SW480 (cell line): ENCODE measurements at regions not wholly inside any gene's neighbourhood (a gene's known extent, or its start where the extent isn't known, plus 50 kb on each side); places are given as distances from the start of the nearest gene placed in this dataset.

ENCODE experiments used
- DNase-seq: peaks from one replicate; pipeline ENCODE4 v3.0.0-alpha.2; 2016; ENCODE audit warnings: low spot score

GRCh38 chr2:12027136-12027535 lies 280.7 kb downstream of the LPIN1 start:
- no peak for DNase-seq

DNA sequence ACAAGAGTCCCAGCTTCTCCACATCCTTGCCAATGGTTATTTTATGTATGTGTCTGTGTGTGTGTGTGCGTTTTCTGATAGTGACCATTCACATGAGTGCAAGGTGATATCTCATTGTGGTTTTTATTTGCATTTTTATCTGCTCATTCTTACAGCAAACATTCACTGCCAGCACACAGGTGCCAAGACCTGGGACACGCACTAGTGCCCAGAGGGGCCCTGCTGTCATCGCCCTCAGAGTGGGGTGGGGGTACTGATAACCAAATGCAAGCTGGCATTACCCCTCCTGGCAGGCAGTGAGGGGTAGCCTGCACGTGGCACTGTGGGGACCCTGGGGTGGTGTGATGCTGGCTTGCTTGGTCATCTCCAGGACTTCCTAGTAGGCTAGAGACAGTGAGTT lies 285.4 kb downstream of the LPIN1 start:
- DNase-seq, result no peak

DNA sequence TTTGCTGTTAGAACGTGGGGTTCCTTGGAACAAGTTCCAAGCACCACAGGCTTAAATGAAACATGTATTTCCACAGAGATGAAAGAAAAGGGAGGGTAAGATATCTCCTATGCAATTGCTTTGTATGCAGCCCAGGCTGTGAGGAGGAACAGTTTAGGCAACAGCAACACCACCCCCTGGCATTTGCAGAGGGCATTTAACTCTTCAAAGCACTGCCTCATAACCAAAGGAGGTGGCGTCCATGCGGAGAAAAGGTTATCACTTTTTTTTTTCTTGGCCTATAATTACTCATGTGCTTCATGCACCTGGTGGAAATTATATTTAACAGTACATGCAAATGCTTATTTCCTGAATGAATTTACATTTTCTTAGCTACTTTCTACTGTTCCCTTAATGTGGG lies 286.0 kb downstream of the LPIN1 start:
- peak; percentile 17 for DNase-seq

DNA sequence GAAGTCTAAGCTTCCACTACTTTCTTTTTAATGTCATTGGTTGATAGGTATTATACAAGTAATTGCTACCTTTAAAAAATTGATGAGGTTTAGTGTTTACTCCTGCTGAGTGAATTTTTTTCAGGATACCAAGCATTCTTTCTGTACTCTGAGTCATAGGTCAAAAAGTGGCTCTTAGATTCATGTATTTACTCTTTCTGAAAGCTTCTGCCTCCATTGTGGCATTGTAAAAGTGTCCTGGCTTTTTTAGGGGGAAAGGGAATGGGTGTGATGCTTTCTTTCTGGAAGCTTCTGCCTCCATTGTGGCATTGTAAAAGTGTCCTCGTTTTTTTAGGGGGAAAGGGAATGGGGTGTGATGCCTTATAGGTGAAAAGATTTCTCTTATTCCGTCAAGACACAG lies 286.5 kb downstream of the LPIN1 start:
- no peak for DNase-seq

DNA sequence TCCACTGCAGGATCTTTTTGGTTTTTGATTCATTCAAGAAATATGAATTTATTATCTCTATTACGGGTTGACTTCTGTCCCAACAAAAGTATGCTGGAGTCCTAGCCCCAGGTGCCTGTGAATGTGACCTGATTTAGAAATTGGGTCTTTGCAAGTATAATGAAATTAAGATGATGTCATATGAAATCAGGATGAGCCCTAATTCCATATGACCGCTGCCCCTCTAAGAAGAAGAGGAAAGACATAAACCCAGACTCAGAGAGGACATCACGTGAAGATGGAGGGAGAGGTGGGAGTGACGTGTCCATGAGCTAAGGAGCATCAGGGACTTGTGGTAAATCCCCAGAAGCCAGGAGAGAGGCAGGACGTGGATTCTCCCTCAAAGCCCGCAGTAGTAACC lies 287.1 kb downstream of the LPIN1 start:
- no peak for DNase-seq

DNA sequence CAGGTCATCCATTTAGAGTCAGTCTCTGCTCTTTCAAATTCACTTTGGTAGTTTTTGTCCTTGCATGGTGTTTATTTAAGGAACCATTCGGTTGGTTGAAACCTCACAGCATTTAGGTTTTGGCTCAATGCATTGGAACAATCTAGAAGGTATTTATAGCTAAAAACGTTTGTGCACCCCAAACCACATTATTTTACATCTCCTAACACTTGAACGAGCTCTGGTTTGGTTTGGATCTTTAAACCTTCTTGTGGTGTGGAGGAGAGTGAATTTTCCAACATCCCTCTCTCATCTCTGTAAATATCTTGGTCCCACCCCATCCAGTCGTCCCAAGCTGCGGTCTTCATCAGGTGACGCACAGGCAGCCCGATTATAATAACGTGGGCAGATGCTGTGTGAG lies 287.9 kb downstream of the LPIN1 start:
- DNase-seq, result no peak

- DNase-seq, result no peak
These were observed 288.7 kb downstream of the LPIN1 start for GRCh38 chr2:12035029-12035720.

GRCh38 chr2:12035956-12036639 lies 289.7 kb downstream of the LPIN1 start:
- DNase-seq, result no peak

GRCh38 chr2:12036640-12036983 lies 290.2 kb downstream of the LPIN1 start:
- no peak for DNase-seq

DNA sequence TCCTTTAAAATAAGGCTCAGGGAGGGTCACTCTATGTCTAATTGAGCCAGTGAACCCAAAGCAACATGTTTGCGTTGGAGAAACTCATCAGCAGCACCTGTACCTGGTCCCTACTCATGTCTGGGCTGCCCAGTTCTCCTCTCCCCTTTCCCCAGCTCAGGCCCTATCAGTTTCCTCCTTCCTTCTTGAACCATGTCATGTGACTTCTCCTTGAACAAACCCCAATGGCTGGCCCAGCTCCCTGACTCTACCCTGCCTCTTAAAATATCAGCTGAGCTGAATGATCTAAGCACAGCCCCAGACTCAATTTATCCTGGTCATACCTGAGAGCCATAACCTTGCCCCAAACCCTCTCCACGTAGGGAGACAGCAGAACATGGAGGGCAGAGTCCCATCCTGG lies 290.9 kb downstream of the LPIN1 start:
- DNase-seq, result no peak

DNA sequence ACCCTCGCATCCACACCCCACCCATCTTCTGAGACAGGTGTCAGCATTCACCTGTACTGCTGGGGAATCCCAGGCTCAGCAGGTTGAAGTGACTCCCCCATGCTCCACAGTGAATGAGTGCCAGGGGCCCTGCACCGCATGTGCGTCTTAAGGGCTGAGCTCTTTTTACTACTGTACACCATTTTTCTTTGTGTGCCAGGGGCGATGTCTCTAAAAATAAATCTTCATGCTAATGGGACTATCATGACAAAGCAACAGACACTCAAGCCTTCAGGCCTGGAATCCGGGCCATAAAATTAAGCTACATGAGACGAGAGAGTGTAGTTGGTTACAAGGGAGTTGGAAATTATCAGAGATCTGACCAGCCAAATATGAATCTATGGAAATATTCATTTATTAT lies 294.8 kb downstream of the LPIN1 start:
- DNase-seq, result no peak

DNA sequence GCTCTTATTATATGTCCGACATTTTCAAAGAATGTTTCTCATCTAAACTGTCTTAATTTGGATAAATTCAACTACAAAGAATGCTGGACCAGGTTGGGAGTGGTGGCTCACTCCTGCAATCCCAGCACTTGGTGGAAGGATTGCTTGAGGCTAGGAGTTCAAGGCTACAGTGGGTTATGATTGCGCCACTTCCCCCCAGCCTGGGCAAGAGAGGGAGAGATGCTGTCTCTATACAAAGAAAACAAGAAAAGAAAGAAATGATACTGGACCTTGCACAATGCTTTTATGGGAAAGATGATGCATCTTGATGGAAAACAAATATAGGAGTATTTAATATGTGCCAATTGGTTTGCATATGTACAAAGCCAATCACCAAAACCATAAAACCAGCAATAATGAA lies 296.7 kb downstream of the LPIN1 start:
- DNase-seq, result no peak

DNA sequence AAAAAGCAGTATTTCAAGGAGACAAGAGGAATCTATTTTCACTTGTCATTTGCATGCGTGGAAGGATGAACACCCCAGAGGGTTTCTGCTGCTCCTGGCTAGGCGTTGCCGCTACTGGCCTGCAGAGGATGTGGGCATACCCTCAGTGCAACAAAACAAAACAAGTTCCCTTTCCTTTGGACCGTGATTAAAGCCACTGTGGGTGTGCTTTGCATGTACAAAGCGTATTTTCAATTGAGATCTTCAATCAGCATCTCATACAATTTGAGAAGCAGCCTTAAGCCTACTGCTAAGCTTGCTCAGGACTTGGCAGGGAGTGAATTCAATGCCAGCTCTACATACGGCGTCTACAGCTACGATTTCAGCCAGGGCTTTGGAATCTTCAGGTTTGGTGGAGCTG lies 298.4 kb downstream of the LPIN1 start:
- DNase-seq, result no peak

GRCh38 chr2:12045864-12046291 lies 299.4 kb downstream of the LPIN1 start:
- no peak for DNase-seq

DNA sequence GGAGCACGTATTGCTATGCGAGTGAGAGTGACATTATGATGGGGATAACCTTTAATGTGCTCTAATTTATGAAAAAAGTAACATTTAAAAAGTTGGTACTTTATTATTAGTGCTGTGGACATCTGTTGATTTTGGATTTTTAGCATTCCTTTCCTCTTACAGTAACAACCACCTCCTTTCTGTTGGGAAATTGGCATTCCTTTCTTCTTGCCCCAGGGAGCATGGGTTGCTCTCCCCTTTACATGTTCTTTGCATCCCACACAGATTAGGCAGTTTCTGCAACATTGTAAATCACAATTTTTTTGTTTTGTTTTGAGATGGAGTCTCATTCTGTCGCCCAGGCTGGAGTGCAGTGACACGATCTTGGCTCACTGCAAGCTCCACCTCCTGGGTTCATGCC lies 300.2 kb downstream of the LPIN1 start:
- DNase-seq, result no peak

- no peak for DNase-seq
These were observed 301.3 kb downstream of the LPIN1 start for GRCh38 chr2:12047761-12048160.

GRCh38 chr2:12048550-12048949 lies 302.1 kb downstream of the LPIN1 start:
- DNase-seq, result no peak

DNA sequence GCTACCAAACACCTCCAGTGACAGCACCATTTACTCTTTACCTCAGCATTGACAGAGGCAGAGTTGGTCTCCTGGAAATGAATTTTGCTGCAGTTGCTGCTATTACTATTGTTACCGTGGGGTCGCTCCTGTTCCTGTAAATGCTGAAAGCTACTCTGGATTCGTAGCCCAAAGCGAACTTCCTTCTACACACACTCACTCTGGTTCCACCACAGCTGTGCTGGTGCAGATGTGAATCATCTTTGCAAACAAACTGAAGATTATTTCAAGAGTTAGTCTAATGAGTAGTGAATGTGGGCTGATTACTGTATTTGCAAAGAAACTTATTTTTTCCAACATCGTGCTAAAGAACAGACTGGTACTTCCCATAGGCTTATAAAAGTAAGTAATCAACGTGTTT lies 304.0 kb downstream of the LPIN1 start:
- no peak for DNase-seq

- DNase-seq, result peak; percentile 21
These were observed 305.4 kb downstream of the LPIN1 start for GRCh38 chr2:12051831-12052230.

- DNase-seq, result no peak
These were observed 306.4 kb downstream of the LPIN1 start for GRCh38 chr2:12052796-12053195.

DNA sequence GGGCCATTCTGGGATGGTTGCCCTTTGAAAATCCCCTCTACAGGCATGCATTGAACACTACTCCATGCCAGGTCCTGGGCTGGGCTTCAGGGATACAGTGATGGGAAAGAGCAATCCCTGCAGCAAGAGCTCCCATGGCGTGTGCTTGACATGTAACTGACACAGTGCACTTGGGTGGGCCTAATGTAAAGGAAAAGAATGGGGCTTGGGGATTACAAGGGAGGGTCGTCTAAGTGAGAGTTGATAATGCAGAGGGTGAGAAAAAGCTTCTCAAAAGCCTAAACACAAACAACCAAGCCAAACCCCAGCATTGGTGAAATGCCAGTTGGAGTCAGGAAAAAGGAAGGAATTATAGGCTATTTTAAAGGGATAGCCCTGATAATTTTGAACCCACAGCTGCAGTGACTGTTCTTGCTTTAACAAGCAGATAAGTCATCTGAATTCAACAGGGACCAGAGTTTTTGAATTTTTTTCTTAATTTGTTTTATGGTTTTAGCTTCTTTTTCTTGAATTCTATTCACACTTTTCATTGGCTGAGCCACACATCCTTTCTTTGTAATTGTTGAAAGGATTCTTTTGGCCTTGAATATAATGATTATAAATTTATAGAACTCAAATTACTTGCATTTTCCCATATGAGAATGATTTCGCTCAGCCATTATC lies 308.7 kb downstream of the LPIN1 start:
- DNase-seq, result no peak

DNA sequence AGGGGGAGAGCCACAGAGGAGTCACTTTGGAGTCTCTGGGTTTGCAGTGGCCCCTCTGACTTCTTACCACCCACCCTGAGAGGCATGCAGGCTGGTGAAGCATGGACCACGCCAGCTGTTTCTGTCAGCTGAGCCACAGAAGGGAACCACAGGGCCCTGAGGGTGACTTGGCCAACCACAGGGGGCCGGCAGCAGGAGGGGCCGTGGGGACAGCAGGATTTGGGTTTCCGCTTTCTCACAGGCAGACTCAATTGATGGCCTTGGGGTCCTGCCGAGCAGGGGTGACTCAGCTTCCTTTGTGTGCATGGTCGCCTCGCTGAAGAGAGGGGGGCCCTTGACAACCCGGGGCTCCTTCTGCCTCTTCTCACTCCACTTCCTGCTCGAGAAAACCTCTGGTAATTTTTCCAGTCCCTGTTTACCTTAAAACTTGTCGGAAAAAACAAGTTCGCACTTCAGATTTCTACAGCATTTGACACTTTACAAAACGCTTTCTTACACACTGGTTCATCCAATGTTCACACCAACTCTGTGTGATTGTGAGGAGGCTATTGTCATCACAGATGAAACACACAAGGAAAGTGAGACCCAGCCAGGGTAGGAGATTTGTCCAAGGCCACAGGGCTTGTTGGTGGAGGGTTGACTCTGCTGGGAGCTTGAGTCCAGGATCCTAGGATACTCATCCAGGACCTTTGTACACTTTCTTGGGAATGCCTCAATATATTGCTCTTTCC lies 311.2 kb downstream of the LPIN1 start:
- DNase-seq, result no peak
